Activated CD4-positive, alpha-beta T cell treated with anti-CD3 and anti-CD28 coated beads, Interleukin-2, Interleukin-6, amounts not matched to agents 100 ng/mL and 50 ng/mL, durations not matched to agents 16 hours and 8 hours (primary cell): ENCODE measurements at regions not wholly inside any gene's neighbourhood (a gene's known extent, or its start where the extent isn't known, plus 50 kb on each side); places are given as distances from the start of the nearest gene placed in this dataset.
"Not testable (repeated sequence)": the region's sequence is repeated elsewhere in the genome, so short reads cannot be mapped to it uniquely, and the experiment has no call there.

Experiments used
- DNase-seq: peaks from one replicate; pipeline ENCODE4 v3.0.0-alpha.2; 2020

GRCh38 chr5:131107128-131107527 lies 57.9 kb downstream of the HINT1 start:
- DNase-seq: no peak

- no peak for DNase-seq
These were observed 60.8 kb downstream of the HINT1 start for GRCh38 chr5:131104169-131104808.

GRCh38 chr5:131096774-131097710 lies 68.0 kb downstream of the HINT1 start:
- peak; percentile 3 for DNase-seq

GRCh38 chr5:131095561-131095960 lies 69.5 kb downstream of the HINT1 start:
- DNase-seq: not testable (repeated sequence)

GRCh38 chr5:131084436-131084835 lies 80.6 kb downstream of the HINT1 start:
- no peak for DNase-seq

GRCh38 chr5:131081913-131082488 lies 83.1 kb downstream of the HINT1 start:
- DNase-seq: no peak

GRCh38 chr5:131081374-131081773 lies 83.7 kb downstream of the HINT1 start:
- no peak for DNase-seq

GRCh38 chr5:131079232-131079631 lies 85.8 kb downstream of the HINT1 start:
- no peak for DNase-seq

- DNase-seq: peak; percentile 73
These were observed 96.0 kb downstream of the HINT1 start for GRCh38 chr5:131068893-131069643.

- DNase-seq: no peak
These were observed 97.0 kb downstream of the HINT1 start for GRCh38 chr5:131068076-131068475.

GRCh38 chr5:131067636-131068035 lies 97.4 kb downstream of the HINT1 start:
- no peak for DNase-seq

- DNase-seq: peak; percentile 39
These were observed 100.2 kb downstream of the HINT1 start for GRCh38 chr5:131064669-131065371.

GRCh38 chr5:131042021-131042789 lies 122.9 kb downstream of the HINT1 start:
- no peak for DNase-seq

GRCh38 chr5:131023498-131023865 lies 141.6 kb downstream of the HINT1 start:
- DNase-seq: no peak

- DNase-seq: no peak
These were observed 142.1 kb downstream of the HINT1 start for GRCh38 chr5:131022811-131023497.

- no peak for DNase-seq
These were observed 143.4 kb downstream of the HINT1 start for GRCh38 chr5:131021646-131022045.

GRCh38 chr5:131019601-131020315 lies 145.3 kb downstream of the HINT1 start:
- no peak for DNase-seq

GRCh38 chr5:131019111-131019510 lies 145.9 kb downstream of the HINT1 start:
- no peak for DNase-seq

GRCh38 chr5:131008329-131008728 lies 156.7 kb downstream of the HINT1 start:
- no peak for DNase-seq

- no peak for DNase-seq
These were observed 158.9 kb downstream of the HINT1 start for GRCh38 chr5:131005963-131006684.
